ENCODE measurements at regions not wholly inside any gene's neighbourhood (a gene's known extent, or its start where the extent isn't known, plus 50 kb on each side); places are given as distances from the start of the nearest gene placed in this dataset.

- no peak overlapping the region for H3K4me2 ChIP-seq (ENCODE audit: low read depth, low read length)
- H3K4me3 ChIP-seq (ENCODE audit: low read length), result no peak overlapping the region
- no peak for TF ChIP-seq EZH2phosphoT487 (IDR thresholded peaks at IDR 0.05; ENCODE audit: low read length)
- no peak for TF ChIP-seq EZH2 (optimal IDR thresholded peaks at IDR 0.05; ENCODE audit: low read depth, low read length)
- no peak for TF ChIP-seq CTCF (IDR thresholded peaks at IDR 0.05; ENCODE audit: low read length)
- DNase-seq, result no peak
- no peaks in the 10 kb centered on the region for H3K9me3 ChIP-seq (replicated peaks; ENCODE audit: insufficient read depth, low read length)
- H3K79me2 ChIP-seq (ENCODE audit: low read length), result no peaks in the 10 kb centered on the region
- no peak overlapping the region for H3K27ac ChIP-seq (ENCODE audit: low read length)
- H3K27me3 ChIP-seq (replicated peaks; ENCODE audit: insufficient read depth, low read length), result no peaks in the 10 kb centered on the region
- H2AFZ ChIP-seq (ENCODE audit: low read length), result no peak overlapping the region
- H3K4me1 ChIP-seq (ENCODE audit: low read length), result no peaks in the 10 kb centered on the region
- no peaks in the 10 kb centered on the region for H4K20me1 ChIP-seq (ENCODE audit: insufficient read depth, low read length)
- H3K9ac ChIP-seq (ENCODE audit: low read length), result no peak overlapping the region
- no peaks in the 10 kb centered on the region for H3F3A ChIP-seq (ENCODE audit: insufficient read depth, low read length)
- no peaks in the 10 kb centered on the region for H3K36me3 ChIP-seq (replicated peaks; ENCODE audit: insufficient read depth, low read length)
- H3K9me2 ChIP-seq (replicated peaks; ENCODE audit: insufficient read depth, low read length), result no peaks in the 10 kb centered on the region
Observed at GRCh38 chr4:152223600-152223999, 312.3 kb downstream of the FBXW7 start.

GRCh38 chr4:152221816-152222516 lies 313.9 kb downstream of the FBXW7 start:
- no peaks in the 10 kb centered on the region for H3K4me1 ChIP-seq (ENCODE audit: low read length)
- H3F3A ChIP-seq (ENCODE audit: insufficient read depth, low read length), result no peaks in the 10 kb centered on the region

GRCh38 chr4:152220201-152220666 lies 315.7 kb downstream of the FBXW7 start:
- Histone ChIP-seq H3K36me3 (replicated peaks; ENCODE audit: insufficient read depth, low read length) (no peaks in the 10 kb centered on the region), H3K27me3 (replicated peaks; ENCODE audit: insufficient read depth, low read length) (no peaks in the 10 kb centered on the region), H3K79me2 (ENCODE audit: low read length) (no peaks in the 10 kb centered on the region), H3K27ac (ENCODE audit: low read length) (no peak overlapping the region), H3K4me3 (ENCODE audit: low read length) (no peak overlapping the region), H3K9ac (ENCODE audit: low read length) (no peak overlapping the region), H4K20me1 (ENCODE audit: insufficient read depth, low read length) (no peaks in the 10 kb centered on the region), H3K4me1 (ENCODE audit: low read length) (no peaks in the 10 kb centered on the region), H3K4me2 (ENCODE audit: low read depth, low read length) (no peak overlapping the region), H3K9me3 (replicated peaks; ENCODE audit: insufficient read depth, low read length) (no peaks in the 10 kb centered on the region), H2AFZ (ENCODE audit: low read length) (no peak overlapping the region), H3F3A (ENCODE audit: insufficient read depth, low read length) (no peaks in the 10 kb centered on the region), H3K9me2 (replicated peaks; ENCODE audit: insufficient read depth, low read length) (no peaks in the 10 kb centered on the region)
- TF ChIP-seq CTCF (IDR thresholded peaks at IDR 0.05; ENCODE audit: low read length) (no peak), EZH2phosphoT487 (IDR thresholded peaks at IDR 0.05; ENCODE audit: low read length) (no peak), EZH2 (optimal IDR thresholded peaks at IDR 0.05; ENCODE audit: low read depth, low read length) (no peak)
- no peak for DNase-seq

More at GRCh38 chr4:152221816-152222516, 313.9 kb downstream of the FBXW7 start:
- Histone ChIP-seq H3K36me3 (replicated peaks; ENCODE audit: insufficient read depth, low read length) (no peaks in the 10 kb centered on the region), H3K27ac (ENCODE audit: low read length) (no peak overlapping the region), H3K4me2 (ENCODE audit: low read depth, low read length) (no peak overlapping the region), H2AFZ (ENCODE audit: low read length) (no peak overlapping the region), H3K9me2 (replicated peaks; ENCODE audit: insufficient read depth, low read length) (no peaks in the 10 kb centered on the region), H3K79me2 (ENCODE audit: low read length) (no peaks in the 10 kb centered on the region), H3K9me3 (replicated peaks; ENCODE audit: insufficient read depth, low read length) (no peaks in the 10 kb centered on the region), H3K4me3 (ENCODE audit: low read length) (no peak overlapping the region), H3K27me3 (replicated peaks; ENCODE audit: insufficient read depth, low read length) (no peaks in the 10 kb centered on the region), H3K9ac (ENCODE audit: low read length) (no peak overlapping the region), H4K20me1 (ENCODE audit: insufficient read depth, low read length) (no peaks in the 10 kb centered on the region)
- no peak for TF ChIP-seq CTCF (IDR thresholded peaks at IDR 0.05; ENCODE audit: low read length)
- no peak for TF ChIP-seq EZH2 (optimal IDR thresholded peaks at IDR 0.05; ENCODE audit: low read depth, low read length)
- no peak for TF ChIP-seq EZH2phosphoT487 (IDR thresholded peaks at IDR 0.05; ENCODE audit: low read length)
- no peak for DNase-seq
